HCT116 (cell line): ENCODE measurements at regions not wholly inside any gene's neighbourhood (a gene's known extent, or its start where the extent isn't known, plus 50 kb on each side); places are given as distances from the start of the nearest gene placed in this dataset.

ENCODE experiments used
- CEBPB ChIP-seq: IDR thresholded peaks from 2 replicates; pipeline ENCODE4 v1.6.1; 2012; ENCODE audit warnings: low read depth
- CTCF ChIP-seq, 3 experiments: fragments of 200-600 bp in 1 of 3; sonication (generic) in 1 of 3; IDR thresholded peaks in 2 of 3; conservative IDR thresholded peaks in 1 of 3; 2 replicates each; pipeline ENCODE4 v1.5.1; 2012 to 2017; ENCODE audit warnings: low read depth in 2 of 3, low read length in 2 of 3, antibody characterized with exemption in 1 of 3, borderline replicate concordance in 1 of 3, control low read depth in 1 of 3, mild to moderate bottlenecking in 1 of 3, mixed read lengths in 1 of 3, mixed run types in 1 of 3, moderate library complexity in 1 of 3; ENCODE audit not compliant: insufficient read depth in 1 of 3
- EZH2 ChIP-seq: fragments of 200-600 bp; sonication (generic); IDR thresholded peaks from 2 replicates; pipeline ENCODE4 v1.6.1; 2017; ENCODE audit warnings: antibody characterized with exemption, mixed run types
- EZH2phosphoT487 ChIP-seq: fragments of 200-600 bp; IDR thresholded peaks from 2 replicates; pipeline ENCODE4 v1.6.1; 2018; ENCODE audit warnings: antibody characterized with exemption, borderline replicate concordance
- JUND ChIP-seq: IDR thresholded peaks from 2 replicates; pipeline ENCODE4 v1.6.1; 2012
- MAX ChIP-seq: IDR thresholded peaks from 2 replicates; pipeline ENCODE4 v1.6.1; 2012
- POLR2A ChIP-seq: IDR thresholded peaks from 2 replicates; pipeline ENCODE4 v1.7.0; 2011; ENCODE audit warnings: borderline replicate concordance; ENCODE audit not compliant: insufficient read depth, insufficient read length; ENCODE audit errors: extremely low read depth
- POLR2AphosphoS5 ChIP-seq: IDR thresholded peaks from 2 replicates; pipeline ENCODE4 v1.6.1; 2011; ENCODE audit warnings: mild to moderate bottlenecking, low read depth, low read length, moderate library complexity
- RAD21 ChIP-seq: IDR thresholded peaks from 2 replicates; pipeline ENCODE4 v1.6.1; 2012; ENCODE audit warnings: low read depth, mild to moderate bottlenecking
- SRF ChIP-seq: IDR thresholded peaks from 2 replicates; pipeline ENCODE4 v1.6.1; 2012; ENCODE audit warnings: low read depth
- TCF7L2 ChIP-seq: IDR thresholded peaks from 2 replicates; pipeline ENCODE4 v1.7.0; 2011; ENCODE audit warnings: borderline replicate concordance, inconsistent platforms; ENCODE audit not compliant: insufficient read depth, insufficient read length; ENCODE audit errors: extremely low read depth
- ZNF274 ChIP-seq: fragments of 200-500 bp; sonication (Bioruptor generic); IDR thresholded peaks from 2 replicates; pipeline ENCODE4 v1.6.1; 2014; ENCODE audit warnings: mild to moderate bottlenecking, low read depth, low read length, inconsistent platforms

- TF ChIP-seq CEBPB = no peak
- TF ChIP-seq POLR2AphosphoS5 = no peak
- no peak for TF ChIP-seq CTCF (IDR thresholded peaks at IDR 0.05 in 2 of 3, conservative IDR thresholded peaks at IDR 0.05 in 1 of 3; ENCODE audit: borderline replicate concordance in 1 of 3, insufficient read depth in 1 of 3, low read depth in 2 of 3, low read length in 2 of 3)
- no peak for TF ChIP-seq POLR2A
- TF ChIP-seq EZH2phosphoT487 = no peak
- TF ChIP-seq SRF = no peak
- TF ChIP-seq EZH2 = no peak
- no peak for TF ChIP-seq RAD21
- TF ChIP-seq TCF7L2 = no peak
- TF ChIP-seq MAX = no peak
- no peak for TF ChIP-seq ZNF274
- TF ChIP-seq JUND = no peak
Measured at GRCh38 chr3:88621586-88621985, 471.8 kb downstream of the C3orf38 start.
